Loucy (cell line): ENCODE measurements at regions not wholly inside any gene's neighbourhood (a gene's known extent, or its start where the extent isn't known, plus 50 kb on each side); places are given as distances from the start of the nearest gene placed in this dataset.

Experiments
- CTCF ChIP-seq: fragments of 200-600 bp; sonication (generic); conservative IDR thresholded peaks from 2 replicates; pipeline ENCODE4 v1.5.1; 2014; ENCODE audit warnings: mild to moderate bottlenecking, antibody characterized with exemption, low read length
- EZH2phosphoT487 ChIP-seq: fragments of 200-600 bp; IDR thresholded peaks from 2 replicates; pipeline ENCODE4 v1.6.1; 2018; ENCODE audit warnings: antibody characterized with exemption, mild to moderate bottlenecking, moderate library complexity, borderline replicate concordance

- TF ChIP-seq CTCF (no peak), EZH2phosphoT487 (no peak)
These were observed 161.0 kb upstream of the GLI2 start for GRCh38 chr2:120574620-120575019.
